ENCODE measurements at regions not wholly inside any gene's neighbourhood (a gene's known extent, or its start where the extent isn't known, plus 50 kb on each side); places are given as distances from the start of the nearest gene placed in this dataset.

DNA sequence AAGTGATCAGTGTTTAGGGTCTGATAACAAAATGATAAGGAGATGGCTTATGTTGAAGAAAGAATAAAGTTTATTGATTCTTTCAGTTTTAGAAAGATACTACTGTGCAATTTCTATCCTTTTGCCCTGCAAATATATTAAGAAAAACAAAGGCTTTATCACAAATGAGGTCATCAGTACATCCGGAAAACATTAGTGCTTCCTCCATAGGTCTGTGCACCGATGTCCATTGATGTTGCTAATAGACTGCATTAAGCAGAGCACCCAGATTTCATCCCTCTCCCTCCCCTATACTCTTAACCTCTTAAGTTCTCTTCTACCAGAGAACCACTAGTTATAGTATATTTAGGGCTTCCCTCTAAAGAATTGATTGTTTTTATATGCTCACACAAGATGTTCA lies 53.7 kb upstream of the HHIP start (continued):
- TF ChIP-seq, protein P1, sequence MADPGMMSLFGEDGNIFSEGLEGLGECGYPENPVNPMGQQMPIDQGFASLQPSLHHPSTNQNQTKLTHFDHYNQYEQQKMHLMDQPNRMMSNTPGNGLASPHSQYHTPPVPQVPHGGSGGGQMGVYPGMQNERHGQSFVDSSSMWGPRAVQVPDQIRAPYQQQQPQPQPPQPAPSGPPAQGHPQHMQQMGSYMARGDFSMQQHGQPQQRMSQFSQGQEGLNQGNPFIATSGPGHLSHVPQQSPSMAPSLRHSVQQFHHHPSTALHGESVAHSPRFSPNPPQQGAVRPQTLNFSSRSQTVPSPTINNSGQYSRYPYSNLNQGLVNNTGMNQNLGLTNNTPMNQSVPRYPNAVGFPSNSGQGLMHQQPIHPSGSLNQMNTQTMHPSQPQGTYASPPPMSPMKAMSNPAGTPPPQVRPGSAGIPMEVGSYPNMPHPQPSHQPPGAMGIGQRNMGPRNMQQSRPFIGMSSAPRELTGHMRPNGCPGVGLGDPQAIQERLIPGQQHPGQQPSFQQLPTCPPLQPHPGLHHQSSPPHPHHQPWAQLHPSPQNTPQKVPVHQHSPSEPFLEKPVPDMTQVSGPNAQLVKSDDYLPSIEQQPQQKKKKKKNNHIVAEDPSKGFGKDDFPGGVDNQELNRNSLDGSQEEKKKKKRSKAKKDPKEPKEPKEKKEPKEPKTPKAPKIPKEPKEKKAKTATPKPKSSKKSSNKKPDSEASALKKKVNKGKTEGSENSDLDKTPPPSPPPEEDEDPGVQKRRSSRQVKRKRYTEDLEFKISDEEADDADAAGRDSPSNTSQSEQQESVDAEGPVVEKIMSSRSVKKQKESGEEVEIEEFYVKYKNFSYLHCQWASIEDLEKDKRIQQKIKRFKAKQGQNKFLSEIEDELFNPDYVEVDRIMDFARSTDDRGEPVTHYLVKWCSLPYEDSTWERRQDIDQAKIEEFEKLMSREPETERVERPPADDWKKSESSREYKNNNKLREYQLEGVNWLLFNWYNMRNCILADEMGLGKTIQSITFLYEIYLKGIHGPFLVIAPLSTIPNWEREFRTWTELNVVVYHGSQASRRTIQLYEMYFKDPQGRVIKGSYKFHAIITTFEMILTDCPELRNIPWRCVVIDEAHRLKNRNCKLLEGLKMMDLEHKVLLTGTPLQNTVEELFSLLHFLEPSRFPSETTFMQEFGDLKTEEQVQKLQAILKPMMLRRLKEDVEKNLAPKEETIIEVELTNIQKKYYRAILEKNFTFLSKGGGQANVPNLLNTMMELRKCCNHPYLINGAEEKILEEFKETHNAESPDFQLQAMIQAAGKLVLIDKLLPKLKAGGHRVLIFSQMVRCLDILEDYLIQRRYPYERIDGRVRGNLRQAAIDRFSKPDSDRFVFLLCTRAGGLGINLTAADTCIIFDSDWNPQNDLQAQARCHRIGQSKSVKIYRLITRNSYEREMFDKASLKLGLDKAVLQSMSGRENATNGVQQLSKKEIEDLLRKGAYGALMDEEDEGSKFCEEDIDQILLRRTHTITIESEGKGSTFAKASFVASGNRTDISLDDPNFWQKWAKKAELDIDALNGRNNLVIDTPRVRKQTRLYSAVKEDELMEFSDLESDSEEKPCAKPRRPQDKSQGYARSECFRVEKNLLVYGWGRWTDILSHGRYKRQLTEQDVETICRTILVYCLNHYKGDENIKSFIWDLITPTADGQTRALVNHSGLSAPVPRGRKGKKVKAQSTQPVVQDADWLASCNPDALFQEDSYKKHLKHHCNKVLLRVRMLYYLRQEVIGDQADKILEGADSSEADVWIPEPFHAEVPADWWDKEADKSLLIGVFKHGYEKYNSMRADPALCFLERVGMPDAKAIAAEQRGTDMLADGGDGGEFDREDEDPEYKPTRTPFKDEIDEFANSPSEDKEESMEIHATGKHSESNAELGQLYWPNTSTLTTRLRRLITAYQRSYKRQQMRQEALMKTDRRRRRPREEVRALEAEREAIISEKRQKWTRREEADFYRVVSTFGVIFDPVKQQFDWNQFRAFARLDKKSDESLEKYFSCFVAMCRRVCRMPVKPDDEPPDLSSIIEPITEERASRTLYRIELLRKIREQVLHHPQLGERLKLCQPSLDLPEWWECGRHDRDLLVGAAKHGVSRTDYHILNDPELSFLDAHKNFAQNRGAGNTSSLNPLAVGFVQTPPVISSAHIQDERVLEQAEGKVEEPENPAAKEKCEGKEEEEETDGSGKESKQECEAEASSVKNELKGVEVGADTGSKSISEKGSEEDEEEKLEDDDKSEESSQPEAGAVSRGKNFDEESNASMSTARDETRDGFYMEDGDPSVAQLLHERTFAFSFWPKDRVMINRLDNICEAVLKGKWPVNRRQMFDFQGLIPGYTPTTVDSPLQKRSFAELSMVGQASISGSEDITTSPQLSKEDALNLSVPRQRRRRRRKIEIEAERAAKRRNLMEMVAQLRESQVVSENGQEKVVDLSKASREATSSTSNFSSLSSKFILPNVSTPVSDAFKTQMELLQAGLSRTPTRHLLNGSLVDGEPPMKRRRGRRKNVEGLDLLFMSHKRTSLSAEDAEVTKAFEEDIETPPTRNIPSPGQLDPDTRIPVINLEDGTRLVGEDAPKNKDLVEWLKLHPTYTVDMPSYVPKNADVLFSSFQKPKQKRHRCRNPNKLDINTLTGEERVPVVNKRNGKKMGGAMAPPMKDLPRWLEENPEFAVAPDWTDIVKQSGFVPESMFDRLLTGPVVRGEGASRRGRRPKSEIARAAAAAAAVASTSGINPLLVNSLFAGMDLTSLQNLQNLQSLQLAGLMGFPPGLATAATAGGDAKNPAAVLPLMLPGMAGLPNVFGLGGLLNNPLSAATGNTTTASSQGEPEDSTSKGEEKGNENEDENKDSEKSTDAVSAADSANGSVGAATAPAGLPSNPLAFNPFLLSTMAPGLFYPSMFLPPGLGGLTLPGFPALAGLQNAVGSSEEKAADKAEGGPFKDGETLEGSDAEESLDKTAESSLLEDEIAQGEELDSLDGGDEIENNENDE (IDR thresholded peaks at IDR 0.05; ENCODE audit: insufficient replicate concordance, low read length), result no peak
- no peak for TF ChIP-seq KDM4A (IDR thresholded peaks at IDR 0.05; ENCODE audit: low read depth, low read length, severe bottlenecking)
- TF ChIP-seq BRCA1 (IDR thresholded peaks at IDR 0.05; ENCODE audit: low read depth, low read length), result no peak
- TF ChIP-seq KDM5A (IDR thresholded peaks at IDR 0.05; ENCODE audit: low read length), result no peak
- no peak for TF ChIP-seq HDAC6 (IDR thresholded peaks at IDR 0.05; ENCODE audit: low read depth, low read length)
- TF ChIP-seq SRF (IDR thresholded peaks at IDR 0.05; ENCODE audit: low read depth, low read length), result no peak
- no peak for TF ChIP-seq SUZ12 (IDR thresholded peaks at IDR 0.05; ENCODE audit: low read length)
- TF ChIP-seq TBP (IDR thresholded peaks at IDR 0.05; ENCODE audit: low read depth, low read length), result no peak
- TF ChIP-seq EP300 (IDR thresholded peaks at IDR 0.05; ENCODE audit: borderline replicate concordance in 1 of 2, low read depth in 2 of 2, low read length in 2 of 2), result no peak

All from H1 (cell line).